H7 (cell line): ENCODE measurements at regions not wholly inside any gene's neighbourhood (a gene's known extent, or its start where the extent isn't known, plus 50 kb on each side); places are given as distances from the start of the nearest gene placed in this dataset.

Experiments used
- DNase-seq: peaks from one replicate; pipeline ENCODE4 v3.0.0; 2012
- H3K27me3 ChIP-seq: 2 replicates; pipeline ENCODE4 v1.6.0; 2011; ENCODE audit warnings: mild to moderate bottlenecking, low read length; ENCODE audit not compliant: control insufficient read depth, insufficient read depth
- H3K36me3 ChIP-seq: replicated peaks from 2 replicates; pipeline ENCODE4 v1.5.1; 2011; ENCODE audit warnings: low read length; ENCODE audit not compliant: control insufficient read depth, insufficient read depth
- H3K4me3 ChIP-seq: 2 replicates; pipeline ENCODE4 v1.5.1; 2011; ENCODE audit warnings: low read depth, mild to moderate bottlenecking, control low read depth, low read length, moderate library complexity; ENCODE audit not compliant: insufficient read depth

DNA sequence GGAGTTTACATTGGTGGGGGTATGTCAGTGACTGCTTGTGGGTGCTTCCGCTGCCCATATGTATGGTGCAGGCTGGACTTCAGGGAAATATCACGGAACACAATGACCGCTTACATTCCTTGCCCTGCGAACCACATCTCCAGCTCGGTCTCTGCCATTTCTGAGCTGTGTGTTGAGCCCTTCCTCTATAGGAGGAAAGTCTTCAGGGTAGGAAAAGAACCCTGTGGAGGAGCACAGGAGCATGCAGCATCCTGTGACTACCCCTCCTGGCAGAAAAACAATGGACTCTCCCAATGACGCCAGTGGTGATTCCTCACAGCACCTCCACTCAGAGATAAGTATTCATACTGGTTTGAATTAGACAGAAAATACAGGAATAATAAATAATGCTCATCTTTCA lies 276.8 kb upstream of the MAP3K1 start:
- Histone ChIP-seq H3K27me3 (no peaks in the 10 kb centered on the region), H3K4me3 (no peak overlapping the region), H3K36me3 (no peaks in the 10 kb centered on the region)
- no peak for DNase-seq

GRCh38 chr5:56535347-56535746 lies 280.0 kb upstream of the MAP3K1 start:
- Histone ChIP-seq H3K4me3 (no peak overlapping the region), H3K27me3 (no peaks in the 10 kb centered on the region), H3K36me3 (no peaks in the 10 kb centered on the region)
- DNase-seq: no peak

DNA sequence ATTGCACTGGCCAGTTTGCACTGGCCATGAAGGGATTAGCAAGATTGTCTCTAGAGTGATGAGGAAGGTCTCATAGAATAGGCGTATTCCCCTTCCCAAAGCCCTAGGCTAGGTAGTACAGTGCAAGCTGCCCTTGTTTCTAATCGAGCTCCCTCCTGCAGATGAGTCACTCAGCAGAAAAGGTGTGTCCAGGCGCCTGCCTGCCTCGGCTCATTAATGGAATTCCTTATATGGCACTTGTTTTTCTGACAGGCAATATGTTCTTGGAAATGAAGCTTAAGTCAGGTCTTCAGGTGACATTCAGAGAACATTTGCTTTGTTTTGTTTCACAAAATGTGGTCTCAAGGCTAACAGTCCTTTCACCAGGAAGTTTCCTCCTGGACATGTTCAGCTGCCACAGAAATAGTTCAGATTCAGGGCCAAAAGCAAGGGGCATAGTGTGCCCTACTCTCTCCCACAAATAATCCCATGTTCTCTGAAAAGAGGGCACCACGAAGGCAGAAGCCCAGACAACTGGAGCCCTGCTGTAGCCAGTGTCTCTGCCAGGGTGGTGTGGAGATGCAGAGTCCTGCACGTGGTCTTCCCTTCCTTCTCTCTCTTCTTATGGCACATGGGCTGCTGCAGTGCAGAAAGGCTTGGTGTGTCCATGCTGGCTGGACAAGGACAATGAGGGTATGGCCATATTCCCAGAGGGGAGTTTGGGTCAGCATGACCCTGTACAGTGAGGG lies 281.1 kb upstream of the MAP3K1 start:
- Histone ChIP-seq H3K36me3 (no peaks in the 10 kb centered on the region), H3K27me3 (no peaks in the 10 kb centered on the region), H3K4me3 (no peak overlapping the region)
- no peak for DNase-seq

DNA sequence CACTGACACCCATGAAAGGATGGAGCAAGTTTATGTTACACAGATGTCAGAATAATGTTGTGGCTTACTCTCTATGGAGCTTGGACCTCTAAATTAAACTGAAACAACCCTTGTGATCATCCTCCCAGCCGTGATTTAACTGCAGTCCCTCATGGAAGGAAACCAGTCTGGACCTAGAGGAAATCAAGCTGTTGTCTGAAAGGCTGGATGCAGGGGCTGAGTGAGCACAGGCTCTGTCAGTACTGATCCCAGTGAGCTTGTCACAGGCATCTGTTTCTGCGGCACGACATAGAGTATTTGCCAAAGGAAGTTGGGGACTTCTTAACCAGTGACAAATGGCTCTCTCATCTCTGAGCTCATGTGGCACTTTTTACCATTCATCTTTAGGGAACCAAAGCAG lies 282.9 kb upstream of the MAP3K1 start:
- Histone ChIP-seq H3K27me3 (no peaks in the 10 kb centered on the region), H3K36me3 (no peaks in the 10 kb centered on the region), H3K4me3 (no peak overlapping the region)
- no peak for DNase-seq

DNA sequence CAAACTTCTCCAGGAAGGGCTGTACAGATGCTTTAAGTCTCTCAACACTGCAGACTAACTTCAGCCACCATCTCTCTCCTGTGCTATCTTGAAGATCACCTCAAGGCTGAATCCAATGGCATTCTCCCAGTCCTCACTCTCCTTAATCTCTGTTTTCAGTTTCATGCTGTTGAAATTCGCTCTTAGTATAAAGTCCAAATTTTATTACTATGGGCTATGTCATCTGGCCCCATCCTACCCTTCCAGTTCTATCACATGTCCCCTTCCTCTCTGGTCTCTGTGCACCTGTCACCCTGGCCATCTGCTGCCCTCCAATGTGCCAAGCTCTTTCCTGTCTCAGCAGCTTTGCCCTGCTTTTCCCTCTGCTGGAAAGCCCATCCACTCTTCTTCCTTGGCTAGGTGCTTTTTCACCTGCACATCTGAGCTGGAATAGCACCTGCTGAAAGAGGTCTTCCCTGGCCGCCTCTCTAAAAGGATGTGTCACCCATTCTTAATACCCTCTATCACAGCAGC lies 284.7 kb upstream of the MAP3K1 start:
- no peak for DNase-seq
- H3K27me3 ChIP-seq: no peaks in the 10 kb centered on the region
- H3K4me3 ChIP-seq: no peak overlapping the region
- H3K36me3 ChIP-seq: no peaks in the 10 kb centered on the region

- DNase-seq: no peak
- Histone ChIP-seq H3K36me3 (no peaks in the 10 kb centered on the region), H3K27me3 (no peaks in the 10 kb centered on the region), H3K4me3 (no peak overlapping the region)
Observed at GRCh38 chr5:56529666-56530430, 285.5 kb upstream of the MAP3K1 start.

DNA sequence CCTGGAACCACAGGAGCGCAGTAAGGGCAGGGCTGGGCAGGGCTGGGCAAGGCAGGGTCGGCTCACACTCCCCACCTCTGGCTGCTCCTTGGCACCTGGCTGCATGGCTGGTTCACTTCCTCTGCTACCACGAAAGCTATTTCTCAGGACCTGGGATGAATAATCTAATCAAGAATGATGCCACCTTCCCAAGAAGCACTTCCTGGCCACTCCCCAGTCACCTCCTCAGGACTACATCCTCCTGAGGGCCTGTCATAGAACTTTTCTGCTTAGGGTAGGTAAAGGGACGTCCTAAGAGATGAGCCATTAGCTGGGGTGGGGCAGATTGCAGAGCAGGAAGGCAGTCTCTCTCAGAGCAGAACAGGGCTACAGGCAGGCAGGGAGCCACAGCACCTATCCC lies 288.2 kb upstream of the MAP3K1 start:
- Histone ChIP-seq H3K4me3 (no peak overlapping the region), H3K36me3 (no peaks in the 10 kb centered on the region), H3K27me3 (no peaks in the 10 kb centered on the region)
- DNase-seq: no peak

DNA sequence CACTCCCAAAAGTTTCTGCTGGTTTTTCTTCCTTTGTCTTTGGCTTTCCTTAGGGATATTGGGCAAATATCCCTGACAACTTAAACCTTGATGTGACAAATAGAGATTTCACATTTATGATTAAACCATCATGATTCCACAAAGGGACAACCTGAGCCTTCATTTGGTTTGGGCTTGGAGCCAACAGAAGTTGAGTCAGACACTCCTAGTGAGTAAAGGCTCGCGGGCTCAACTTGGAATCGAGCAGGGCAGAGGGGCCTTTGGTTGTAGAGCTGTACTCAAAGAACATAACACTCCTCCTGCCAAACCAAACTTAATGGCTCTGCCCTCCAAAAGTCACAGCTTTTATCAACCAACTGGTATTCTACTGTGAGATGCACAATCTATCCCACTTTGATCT lies 290.2 kb upstream of the MAP3K1 start:
- Histone ChIP-seq H3K27me3 (no peaks in the 10 kb centered on the region), H3K4me3 (no peak overlapping the region), H3K36me3 (no peaks in the 10 kb centered on the region)
- no peak for DNase-seq

DNA sequence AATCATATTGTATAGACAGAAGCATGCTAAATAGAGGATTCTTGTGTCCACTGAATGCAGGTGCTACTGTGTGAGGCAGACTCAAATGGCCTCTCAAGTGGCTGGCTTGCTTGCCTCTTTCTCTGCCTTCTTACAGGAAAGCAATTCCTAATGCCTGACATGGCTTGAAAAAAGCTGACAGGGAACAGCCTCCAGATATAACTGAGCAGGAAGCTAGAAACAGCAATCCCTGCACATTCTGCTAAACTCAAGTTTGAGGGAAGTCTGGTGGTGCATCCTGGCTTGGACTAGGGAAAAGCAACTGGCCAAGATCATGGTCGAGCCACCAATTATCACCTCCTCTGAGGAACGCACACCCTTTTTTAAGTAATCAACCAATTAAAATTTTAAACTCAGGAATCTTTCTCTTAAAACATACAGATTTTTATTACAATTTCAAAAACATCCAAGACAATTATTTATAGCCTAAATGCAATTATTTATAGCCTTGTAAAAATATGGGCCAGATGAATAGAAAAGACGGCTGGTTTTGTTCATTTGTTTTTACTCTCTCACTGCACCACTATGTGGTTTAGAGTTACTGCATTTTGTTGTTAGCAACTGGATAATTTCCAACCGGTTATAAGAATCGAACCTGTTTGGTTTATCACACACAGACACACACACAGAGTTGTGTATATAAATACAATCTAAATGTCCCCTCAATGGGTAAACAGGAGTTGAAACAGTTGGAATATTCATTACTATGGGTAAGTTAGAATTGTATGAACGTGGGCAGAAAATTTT lies 290.9 kb upstream of the ANKRD55 start:
- Histone ChIP-seq H3K36me3 (no peaks in the 10 kb centered on the region), H3K4me3 (no peak overlapping the region), H3K27me3 (no peaks in the 10 kb centered on the region)
- DNase-seq: no peak

DNA sequence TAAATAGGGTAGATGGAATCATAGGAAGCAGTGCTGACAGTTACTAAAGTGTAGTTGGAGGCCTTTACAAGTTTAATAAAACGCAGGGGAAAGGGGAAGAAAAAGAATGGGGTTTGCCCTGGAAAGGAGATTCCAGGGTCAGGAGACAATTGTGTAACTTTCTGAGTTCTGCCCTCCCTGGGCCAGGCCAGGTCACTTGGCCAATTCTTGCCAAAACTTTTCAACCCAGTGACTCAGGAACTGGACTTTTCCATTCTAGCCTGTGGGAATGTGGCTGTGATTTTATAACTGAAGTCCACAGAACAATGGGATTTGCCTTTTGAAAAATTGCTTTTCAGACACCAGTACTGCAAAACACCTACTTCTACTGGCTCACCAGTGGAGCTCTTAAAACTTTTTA lies 289.8 kb upstream of the ANKRD55 start:
- DNase-seq: no peak
- no peaks in the 10 kb centered on the region for H3K27me3 ChIP-seq
- no peaks in the 10 kb centered on the region for H3K36me3 ChIP-seq
- H3K4me3 ChIP-seq: no peak overlapping the region

DNA sequence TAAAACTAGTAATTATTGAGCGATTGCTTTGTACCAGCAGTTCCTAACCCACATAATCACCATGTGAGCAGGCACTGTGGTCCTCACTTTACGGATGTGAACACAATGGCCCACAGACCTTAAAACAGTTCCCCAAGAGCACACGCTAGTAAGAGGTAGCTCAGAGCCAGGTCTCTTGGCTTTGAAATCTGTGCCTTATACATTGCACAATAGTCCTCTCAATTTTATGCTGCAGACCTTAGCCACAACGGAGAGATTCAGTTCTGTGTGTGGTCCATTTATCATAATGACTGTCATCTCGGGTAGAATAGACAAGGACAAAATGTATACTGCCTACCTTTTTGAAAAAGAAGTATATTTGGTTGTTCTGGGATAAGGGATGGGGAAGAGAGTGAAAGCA lies 289.0 kb upstream of the ANKRD55 start:
- H3K27me3 ChIP-seq: no peaks in the 10 kb centered on the region
- no peak overlapping the region for H3K4me3 ChIP-seq
- no peak for DNase-seq
- H3K36me3 ChIP-seq: no peaks in the 10 kb centered on the region

DNA sequence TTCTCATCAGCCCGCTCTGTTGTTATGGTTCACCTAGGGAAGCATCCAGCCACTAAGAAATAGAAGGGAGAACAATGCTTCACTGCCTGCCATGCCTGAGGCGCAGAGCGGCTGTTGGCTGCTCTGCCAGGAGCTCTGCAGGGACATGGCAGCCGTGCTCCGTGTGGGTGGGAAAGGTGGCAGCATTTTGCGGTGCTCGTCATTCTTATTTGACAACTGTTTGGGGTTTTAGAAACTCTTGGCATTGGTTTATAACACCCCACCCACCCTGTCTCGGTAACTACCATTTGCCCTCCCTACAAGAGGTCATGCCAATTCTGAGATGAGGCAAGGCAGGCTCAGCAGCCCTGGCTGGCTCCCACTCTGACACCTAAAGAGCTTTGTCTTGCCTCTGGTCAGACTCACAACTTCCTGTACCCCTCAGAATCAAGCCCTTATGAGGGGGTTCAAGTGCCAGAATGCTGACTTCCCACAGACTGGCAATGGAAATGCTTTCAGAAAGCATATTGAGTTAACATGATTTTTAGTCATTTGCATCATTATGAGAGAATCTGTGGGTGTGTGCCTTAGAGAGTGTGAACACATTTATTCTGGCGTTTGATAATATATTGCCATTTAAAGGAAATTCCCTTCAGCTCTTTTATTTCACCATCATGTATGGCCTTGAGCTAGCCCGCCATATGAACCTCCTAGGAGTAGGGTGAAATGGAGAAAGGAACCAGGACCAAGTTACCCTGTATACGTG lies 288.0 kb upstream of the ANKRD55 start:
- DNase-seq: no peak
- no peaks in the 10 kb centered on the region for H3K36me3 ChIP-seq
- no peaks in the 10 kb centered on the region for H3K27me3 ChIP-seq
- no peak overlapping the region for H3K4me3 ChIP-seq

DNA sequence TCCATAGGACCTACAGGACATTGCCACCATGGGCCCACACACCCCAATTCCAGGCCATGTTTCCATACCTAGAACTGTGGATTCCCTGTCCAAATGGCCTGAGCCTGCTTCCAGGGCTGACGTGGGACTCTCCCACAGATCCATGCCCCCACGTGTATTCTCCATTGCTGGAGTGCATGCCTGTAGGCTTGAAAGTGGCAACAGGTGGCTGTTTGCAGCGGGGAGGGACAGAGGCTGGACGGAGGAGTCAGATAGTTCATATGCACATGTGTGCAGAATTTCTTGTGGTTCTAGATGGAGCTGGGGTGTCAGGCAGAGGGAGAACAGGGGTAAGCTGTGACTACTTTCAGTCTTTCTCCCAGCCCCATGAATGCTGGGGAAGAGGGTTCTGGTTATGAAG lies 285.7 kb upstream of the ANKRD55 start:
- no peak for DNase-seq
- no peaks in the 10 kb centered on the region for H3K27me3 ChIP-seq
- H3K4me3 ChIP-seq: no peak overlapping the region
- no peaks in the 10 kb centered on the region for H3K36me3 ChIP-seq

DNA sequence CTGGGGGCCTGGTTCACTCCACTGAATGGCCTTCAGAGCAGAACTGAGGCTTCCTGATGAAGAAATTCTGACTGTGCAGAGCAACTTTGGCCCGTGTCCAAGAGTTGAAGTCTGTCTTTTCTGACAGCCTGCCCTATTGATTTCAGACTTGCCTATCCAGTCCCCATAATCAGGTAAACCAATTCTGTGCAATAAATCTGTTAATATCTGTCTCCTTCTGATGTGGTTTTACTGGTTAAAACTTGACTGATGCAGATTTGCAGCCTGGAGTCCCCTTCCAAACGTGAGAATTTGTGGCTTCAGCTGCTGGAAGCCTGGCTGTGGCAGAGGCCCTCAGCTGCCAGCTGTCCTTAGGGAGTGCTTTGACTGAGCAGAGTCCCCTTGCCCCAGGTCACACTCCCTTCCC lies 283.9 kb upstream of the ANKRD55 start:
- no peak overlapping the region for H3K4me3 ChIP-seq
- H3K36me3 ChIP-seq: no peaks in the 10 kb centered on the region
- DNase-seq: no peak

More for the DNA sequence above, 283.9 kb upstream of the ANKRD55 start:
- H3K27me3 ChIP-seq: no peaks in the 10 kb centered on the region
